HG03025 (cell line): ENCODE measurements at regions not wholly inside any gene's neighbourhood (a gene's known extent, or its start where the extent isn't known, plus 50 kb on each side); places are given as distances from the start of the nearest gene placed in this dataset.
"Not testable (repeated sequence)": the region's sequence is repeated elsewhere in the genome, so short reads cannot be mapped to it uniquely, and the experiment has no call there.

Source experiments
- ATAC-seq: cut with Tn5 transposase; IDR thresholded peaks from one replicate; pipeline ENCODE4 v1.9.1; 2021; ENCODE audit warnings: mild to moderate bottlenecking, moderate library complexity; ENCODE audit not compliant: unreplicated experiment, low FRiP score

- no peak for ATAC-seq
Measured at GRCh38 chr2:105509269-105510086, 110.6 kb upstream of the FHL2 start.

- ATAC-seq = not testable (repeated sequence)
Measured at GRCh38 chr2:105506860-105507259, 108.0 kb upstream of the FHL2 start.

GRCh38 chr2:105504459-105504858 lies 105.6 kb upstream of the FHL2 start:
- ATAC-seq = no peak

DNA sequence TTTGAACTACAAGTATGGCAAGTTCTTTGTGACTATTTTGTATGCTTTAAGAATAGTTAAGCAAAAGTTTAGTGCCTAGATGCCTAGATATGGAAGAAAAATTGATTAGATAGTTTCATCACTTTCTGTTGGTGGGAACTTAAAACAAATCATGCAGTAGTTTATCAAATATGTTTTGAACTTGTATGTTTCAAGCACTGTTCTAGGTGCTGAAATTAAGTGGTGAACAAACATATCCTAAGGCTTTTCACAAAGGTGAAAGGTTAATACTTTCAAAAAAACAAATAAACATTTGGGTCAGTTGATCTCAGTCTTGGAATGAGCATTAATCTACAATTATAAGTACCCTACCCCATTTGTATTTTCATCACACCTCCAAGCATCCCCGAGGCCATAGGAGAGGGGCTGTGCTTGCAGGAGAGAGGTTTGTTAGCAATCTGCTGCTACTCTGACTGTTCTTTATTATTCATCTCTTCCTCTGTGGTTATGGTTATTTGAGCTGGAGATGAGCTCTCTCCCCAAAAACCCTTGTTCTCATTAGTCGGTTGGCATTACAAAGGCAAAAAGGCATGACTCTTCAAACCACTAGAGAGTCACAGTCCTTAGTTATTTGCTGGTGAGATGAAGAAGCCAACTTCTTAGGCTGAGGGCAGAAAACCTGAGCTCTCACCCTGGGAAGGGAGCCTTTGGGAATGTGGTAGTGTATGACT lies 103.9 kb upstream of the FHL2 start:
- no peak for ATAC-seq

DNA sequence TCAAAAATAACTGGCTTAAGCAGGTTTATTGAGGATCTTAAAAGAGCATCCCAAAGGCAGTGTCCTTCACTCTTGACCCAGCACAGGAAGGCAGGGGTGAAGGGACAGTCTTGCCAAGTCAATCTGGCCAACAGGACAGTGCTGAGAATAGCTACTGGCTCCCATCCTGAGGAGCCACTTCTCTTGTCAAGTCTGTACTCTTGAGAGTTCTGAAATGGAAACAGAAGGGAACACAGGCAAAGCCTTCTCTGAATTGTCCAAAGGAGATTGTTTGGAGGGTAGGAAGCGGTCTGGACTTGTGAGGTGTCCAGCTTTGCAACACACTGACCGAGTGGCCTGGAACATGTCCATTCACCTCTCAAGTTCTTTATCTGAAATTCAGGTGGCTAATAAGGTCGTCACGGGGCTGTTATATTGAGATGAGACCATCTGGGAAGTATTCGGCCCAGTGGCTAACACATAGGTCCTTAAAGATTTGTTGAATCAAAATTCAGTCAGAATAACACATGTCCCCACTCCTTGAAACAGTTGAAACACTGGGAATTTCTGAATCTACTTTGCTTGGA lies 99.5 kb upstream of the FHL2 start:
- ATAC-seq = no peak

- no peak for ATAC-seq
Measured at GRCh38 chr2:105497094-105497493, 98.2 kb upstream of the FHL2 start.

DNA sequence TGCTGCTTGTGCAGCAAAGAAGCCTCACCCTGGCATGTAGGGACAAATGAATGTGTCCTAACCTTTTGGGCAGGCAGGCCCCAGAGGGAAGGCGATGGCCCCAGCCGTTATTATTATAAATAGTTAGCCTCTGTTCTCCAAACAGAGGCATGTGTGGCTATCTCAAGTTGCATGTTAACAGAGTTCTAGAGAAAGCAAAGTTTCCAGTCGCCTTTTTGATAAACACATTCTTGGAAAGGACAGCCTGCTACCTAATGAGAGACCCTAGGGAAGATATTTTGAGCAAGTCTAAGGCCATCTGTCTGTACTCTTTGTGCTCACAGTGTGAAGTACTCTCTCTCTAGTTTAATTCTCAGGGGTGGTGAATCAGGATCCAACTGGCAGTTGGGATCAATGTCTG lies 97.4 kb upstream of the FHL2 start:
- no peak for ATAC-seq

GRCh38 chr2:105494683-105495425 lies 96.0 kb upstream of the FHL2 start:
- ATAC-seq = no peak

- ATAC-seq = no peak
Measured at GRCh38 chr2:105490956-105491355, 92.1 kb upstream of the FHL2 start.

DNA sequence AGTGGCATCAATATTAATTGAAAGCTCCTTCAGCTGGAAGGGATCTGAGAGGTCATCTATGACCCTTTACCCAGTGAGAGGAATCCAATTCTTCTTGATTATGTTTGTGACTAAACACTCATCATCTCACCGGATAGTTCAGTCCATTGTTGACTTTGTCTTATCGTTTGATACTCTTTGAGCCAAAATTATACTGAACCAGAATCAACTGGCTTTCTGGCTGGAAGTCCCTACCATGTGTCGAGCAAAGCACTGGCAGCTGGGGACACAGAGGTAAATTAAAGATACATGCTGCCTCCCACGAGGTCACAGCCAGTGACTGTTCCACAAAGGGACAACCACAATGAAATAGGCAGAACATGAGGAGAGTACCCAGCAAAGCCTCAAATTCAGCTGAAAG lies 91.4 kb upstream of the FHL2 start:
- ATAC-seq = no peak

GRCh38 chr2:105489168-105489878 lies 90.5 kb upstream of the FHL2 start:
- ATAC-seq = no peak

- no peak for ATAC-seq
Measured at GRCh38 chr2:105488285-105488684, 89.4 kb upstream of the FHL2 start.

DNA sequence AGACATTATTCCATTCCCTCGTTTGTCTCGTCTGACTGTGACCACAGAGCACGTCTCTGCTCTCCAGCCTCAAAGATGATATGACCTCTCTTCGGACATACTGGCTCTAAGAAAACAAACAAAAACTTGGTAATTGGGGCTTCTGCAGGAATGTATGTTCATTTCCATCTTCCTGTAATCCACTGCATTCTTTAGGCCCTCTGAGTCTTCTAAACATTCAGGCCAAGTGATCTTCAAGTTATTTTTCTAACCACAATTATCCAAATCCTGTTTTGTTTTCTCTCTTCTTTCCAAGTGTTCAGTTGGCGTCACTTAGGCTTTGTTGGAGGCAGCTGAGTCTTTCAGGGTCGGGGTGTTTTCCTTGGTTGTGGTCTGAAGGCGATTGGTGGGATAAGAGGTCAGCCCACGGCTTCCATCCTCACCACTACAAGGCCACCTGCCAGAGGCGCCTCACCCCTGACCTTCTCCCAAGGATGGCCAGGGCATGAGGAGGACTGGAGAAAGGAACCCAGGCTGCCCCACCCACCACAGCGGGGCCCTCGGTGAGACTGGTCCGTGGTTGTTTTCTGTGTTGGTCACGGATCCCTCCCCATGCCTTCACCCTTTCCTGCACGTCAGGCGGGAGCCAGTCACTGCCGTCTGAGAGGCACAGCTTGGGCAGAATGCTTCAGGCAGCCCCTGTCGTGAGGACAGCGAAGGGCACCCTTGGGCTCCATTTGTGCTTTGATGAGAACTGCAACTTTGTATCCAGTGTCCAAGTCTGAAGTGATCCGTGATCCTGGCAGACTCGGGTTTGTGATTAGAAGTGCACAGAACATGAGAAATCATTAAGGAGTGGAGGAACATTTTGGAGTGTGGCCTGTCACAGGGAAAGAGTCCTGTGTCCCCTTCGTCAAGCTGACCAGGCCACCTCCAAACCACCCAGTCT lies 88.6 kb upstream of the FHL2 start:
- no peak for ATAC-seq

GRCh38 chr2:105486762-105487141 lies 87.9 kb upstream of the FHL2 start:
- ATAC-seq = no peak

GRCh38 chr2:105478670-105479069 lies 79.8 kb upstream of the FHL2 start:
- ATAC-seq = no peak

DNA sequence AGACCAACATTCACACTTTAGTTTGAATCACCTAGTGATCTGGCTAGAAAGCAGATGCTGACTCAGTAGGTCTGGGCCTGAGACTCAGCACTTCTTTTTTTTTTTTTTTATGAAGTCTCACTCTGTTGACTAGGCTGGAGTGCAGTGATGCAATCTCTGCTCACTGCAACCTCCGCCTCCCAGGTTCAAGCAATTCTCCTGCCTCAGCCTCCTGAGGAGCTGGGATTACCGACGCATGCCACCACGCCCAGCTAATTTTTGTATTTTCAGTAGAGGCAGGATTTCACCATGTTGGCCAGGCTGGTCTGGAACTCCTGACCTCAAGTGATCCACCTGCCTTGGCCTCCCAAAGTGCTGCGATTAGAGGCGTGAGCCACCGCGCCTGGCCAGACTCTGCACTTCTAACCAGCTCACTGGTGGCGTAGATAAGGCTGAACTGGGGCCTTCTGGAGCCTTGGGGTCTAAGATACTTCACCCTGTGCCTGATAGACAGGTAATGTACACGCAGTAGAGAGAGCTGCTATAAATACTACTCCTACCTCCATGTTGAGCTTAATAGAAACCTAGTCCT lies 78.3 kb upstream of the FHL2 start:
- not testable (repeated sequence) for ATAC-seq

- ATAC-seq = no peak
Measured at GRCh38 chr2:105473011-105473410, 74.2 kb upstream of the FHL2 start.

GRCh38 chr2:105470979-105471378 lies 72.1 kb upstream of the FHL2 start:
- ATAC-seq = no peak

DNA sequence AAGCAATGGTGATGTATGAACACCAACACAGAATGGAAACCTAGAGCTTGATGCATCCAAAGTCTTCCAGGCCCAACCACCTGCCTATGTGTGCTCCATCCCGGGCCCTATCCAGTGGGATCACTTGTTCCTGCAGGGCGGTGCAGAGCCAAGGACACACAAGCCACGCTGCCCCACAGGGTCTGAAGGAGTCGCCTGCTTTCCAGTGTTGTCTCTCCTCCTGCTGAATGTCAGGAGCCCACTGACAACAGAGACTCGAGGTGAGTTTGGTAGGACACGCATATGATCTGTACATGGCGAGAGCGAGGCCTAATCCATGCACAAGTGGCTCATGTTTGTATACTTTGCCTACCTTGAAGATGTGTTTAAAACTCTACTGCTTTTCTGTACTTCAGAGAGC lies 70.9 kb upstream of the FHL2 start:
- ATAC-seq = no peak
